ENCODE measurements at regions not wholly inside any gene's neighbourhood (a gene's known extent, or its start where the extent isn't known, plus 50 kb on each side); places are given as distances from the start of the nearest gene placed in this dataset.
A peak's percentile ranks its signal among the peaks of the same experiment; 100 is the strongest.
"Not testable (repeated sequence)": the region's sequence is repeated elsewhere in the genome, so short reads cannot be mapped to it uniquely, and the experiment has no call there.

GRCh38 chr1:99508733-99509445, 137.0 kb upstream of the PALMD start (continued):
- TF ChIP-seq ATF2 (CRISPR knock-in tag; IDR thresholded peaks at IDR 0.05), result 0 out of 2 replicates have a peak, but pooled peaks have one; percentile 18
- TF ChIP-seq SOX6 (IDR thresholded peaks at IDR 0.05), result not testable (repeated sequence)
- TF ChIP-seq SOX6 (CRISPR knock-in tag; IDR thresholded peaks at IDR 0.05), result peak; percentile 66
- peak; percentile 80 for TF ChIP-seq ARID5B (CRISPR knock-in tag; IDR thresholded peaks at IDR 0.05)
- peak; percentile 55 for TF ChIP-seq HNF4A (CRISPR knock-in tag; IDR thresholded peaks at IDR 0.05)
- peak; percentile 78 for TF ChIP-seq ZNF652 (CRISPR knock-in tag; IDR thresholded peaks at IDR 0.05; ENCODE audit: borderline replicate concordance, low read depth)
- peak; percentile 44; the same call in 1 of the 2 replicates for TF ChIP-seq ISL2 (CRISPR knock-in tag; IDR thresholded peaks at IDR 0.05)
- TF ChIP-seq PATZ1 (CRISPR knock-in tag; IDR thresholded peaks at IDR 0.05), result peak; percentile 16; the same call in 1 of the 2 replicates
- peak; percentile 50; the same call in 1 of the 2 replicates for TF ChIP-seq HNF1A (IDR thresholded peaks at IDR 0.05; ENCODE audit: low read depth)
- peak; percentile 22; the same call in 1 of the 2 replicates for TF ChIP-seq HNF1A (CRISPR knock-in tag; IDR thresholded peaks at IDR 0.05; ENCODE audit: borderline replicate concordance)
- TF ChIP-seq RXRB (CRISPR knock-in tag; IDR thresholded peaks at IDR 0.05; ENCODE audit: borderline replicate concordance), result 0 out of 2 replicates have a peak, but pooled peaks have one; percentile 13
- peak; percentile 63; the same call in 1 of the 2 replicates for TF ChIP-seq POGZ (CRISPR knock-in tag; IDR thresholded peaks at IDR 0.05)
- 0 out of 2 replicates have a peak, but pooled peaks have one; percentile 11 for TF ChIP-seq FOSL2 (CRISPR knock-in tag; IDR thresholded peaks at IDR 0.05)
